ENCODE measurements at regions not wholly inside any gene's neighbourhood (a gene's known extent, or its start where the extent isn't known, plus 50 kb on each side); places are given as distances from the start of the nearest gene placed in this dataset.

GRCh38 chr2:207256476-207257207, 90.9 kb upstream of the KLF7 start:
- Histone ChIP-seq H3K27me3 (no peaks in the 10 kb centered on the region), H3K4me3 (no peak overlapping the region), H3K9me3 (no peaks in the 10 kb centered on the region), H3K4me1 (peaks cover 4 to 7% of the 10 kb centered on the region in 2 donors), H3K27ac (peak overlapping the region in 1 of 2 donors; percentile 45), H3K36me3 (no peaks in the 10 kb centered on the region)
- TF ChIP-seq POLR2A (IDR thresholded peaks at IDR 0.05), result no peak
- no peak for TF ChIP-seq CTCF (IDR thresholded peaks at IDR 0.05)
- DNase-seq, result no peak
- intact Hi-C loops (cut with DNase I; ENCODE audit: low total_unique reads), result no loop called here

GRCh38 chr2:207257251-207258250, 91.8 kb upstream of the KLF7 start:
- intact Hi-C loops (cut with DNase I; ENCODE audit: low total_unique reads), result no loop called here
- Histone ChIP-seq H3K9me3 (no peaks in the 10 kb centered on the region), H3K27ac (peak overlapping the region; percentile 45 to 61), H3K36me3 (no peaks in the 10 kb centered on the region), H3K4me1 (peaks cover 4 to 7% of the 10 kb centered on the region in 2 donors), H3K27me3 (no peaks in the 10 kb centered on the region), H3K4me3 (no peak overlapping the region)
- TF ChIP-seq CTCF (IDR thresholded peaks at IDR 0.05) (no peak), POLR2A (IDR thresholded peaks at IDR 0.05) (no peak)
- no peak for DNase-seq

- H3K9me3 ChIP-seq, result no peaks in the 10 kb centered on the region
- TF ChIP-seq CTCF (IDR thresholded peaks at IDR 0.05) (peak in 1 of 4 experiments; percentile 24), POLR2A (IDR thresholded peaks at IDR 0.05) (no peak)
- intact Hi-C loops (cut with DNase I; ENCODE audit: low total_unique reads), result no loop called here
- peaks cover 4 to 7% of the 10 kb centered on the region in 2 donors for H3K4me1 ChIP-seq
- H3K36me3 ChIP-seq, result no peaks in the 10 kb centered on the region
- H3K27me3 ChIP-seq, result no peaks in the 10 kb centered on the region
- H3K27ac ChIP-seq, result peak overlapping the region; percentile 45 to 61
- DNase-seq, result peak; percentile 82
- no peak overlapping the region for H3K4me3 ChIP-seq
These were observed 92.7 kb upstream of the KLF7 start for GRCh38 chr2:207258263-207258991.

GRCh38 chr2:207260021-207260420, 94.3 kb upstream of the KLF7 start:
- Histone ChIP-seq H3K27me3 (no peaks in the 10 kb centered on the region), H3K27ac (peak overlapping the region in 1 of 2 donors; percentile 45), H3K4me1 (peaks cover 4 to 7% of the 10 kb centered on the region in 2 donors), H3K9me3 (no peaks in the 10 kb centered on the region), H3K4me3 (no peak overlapping the region), H3K36me3 (no peaks in the 10 kb centered on the region)
- intact Hi-C loops (cut with DNase I; ENCODE audit: low total_unique reads), result no loop called here
- TF ChIP-seq POLR2A (IDR thresholded peaks at IDR 0.05) (no peak), CTCF (IDR thresholded peaks at IDR 0.05) (no peak)
- DNase-seq, result no peak

Data from uterus (tissue), 3 donors.